Liver (tissue), 8 donors: ENCODE measurements at regions not wholly inside any gene's neighbourhood (a gene's known extent, or its start where the extent isn't known, plus 50 kb on each side); places are given as distances from the start of the nearest gene placed in this dataset.
"Not testable (repeated sequence)": the region's sequence is repeated elsewhere in the genome, so short reads cannot be mapped to it uniquely, and the experiment has no call there.

Source experiments
- DNase-seq: peaks from one replicate; pipeline ENCODE4 v3.0.0-alpha.2; 2017; ENCODE audit warnings: low spot score
- H3K27ac ChIP-seq, 2 donors: one replicate each; pipeline ENCODE4 v1.7.0; 2013; ENCODE audit warnings: inconsistent platforms in 2 of 2, low read length in 2 of 2, control low read depth in 1 of 2, low read depth in 1 of 2, mild to moderate bottlenecking in 1 of 2
- H3K27me3 ChIP-seq, 4 donors: one replicate each; pipeline versions ENCODE4 v1.6.1 to v1.7.0; 2013; ENCODE audit warnings: low read length in 3 of 4, inconsistent platforms in 1 of 4, mild to moderate bottlenecking in 1 of 4, moderate library complexity in 1 of 4; ENCODE audit not compliant: control insufficient read depth in 4 of 4, insufficient read depth in 4 of 4
- H3K36me3 ChIP-seq, 4 donors: one replicate each; pipeline versions ENCODE4 v1.6.1 to v1.7.0; 2013; ENCODE audit warnings: low read length in 3 of 4, mild to moderate bottlenecking in 3 of 4, low read depth in 1 of 4, moderate library complexity in 1 of 4; ENCODE audit not compliant: control insufficient read depth in 4 of 4, insufficient read depth in 3 of 4
- H3K4me1 ChIP-seq, 4 donors: one replicate each; pipeline versions ENCODE4 v1.6.1 to v1.7.0; 2013; ENCODE audit warnings: low read length in 3 of 4, mild to moderate bottlenecking in 3 of 4, moderate library complexity in 1 of 4; ENCODE audit not compliant: control insufficient read depth in 4 of 4, insufficient read depth in 4 of 4
- H3K4me3 ChIP-seq, 3 donors: one replicate each; pipeline versions ENCODE4 v1.6.1 to v1.7.0; 2013; ENCODE audit warnings: low read length in 3 of 3, control low read depth in 1 of 3, low read depth in 1 of 3, mild to moderate bottlenecking in 1 of 3
- H3K9ac ChIP-seq, 2 donors: one replicate each; pipeline ENCODE4 v1.7.0; 2013; ENCODE audit warnings: low read length in 2 of 2, mild to moderate bottlenecking in 2 of 2, moderate library complexity in 2 of 2, control low read depth in 1 of 2, low read depth in 1 of 2
- H3K9me3 ChIP-seq, 4 donors: one replicate each; pipeline versions ENCODE4 v1.6.1 to v1.7.0; 2013; ENCODE audit warnings: low read length in 3 of 4; ENCODE audit not compliant: control insufficient read depth in 4 of 4
- ATF3 ChIP-seq: IDR thresholded peaks from 2 replicates; pipeline ENCODE4 v1.6.1; 2016; ENCODE audit warnings: antibody characterized with exemption
- CTCF ChIP-seq: fragments of 150-350 bp; IDR thresholded peaks from 2 replicates; pipeline ENCODE4 v1.5.1; 2017; ENCODE audit warnings: improper control_type of control experiment, low read depth, low read length; ENCODE audit not compliant: missing input control
- EGR1 ChIP-seq, 2 donors: IDR thresholded peaks; 2 replicates each; pipeline ENCODE4 v1.6.1; 2016 to 2018; ENCODE audit warnings: antibody characterized with exemption in 2 of 2, low read depth in 2 of 2
- FOXA1 ChIP-seq: IDR thresholded peaks from 2 replicates; pipeline ENCODE4 v1.6.1; 2016; ENCODE audit warnings: antibody characterized with exemption
- FOXA2 ChIP-seq: IDR thresholded peaks from 2 replicates; pipeline ENCODE4 v1.6.1; 2016; ENCODE audit warnings: antibody characterized with exemption
- GABPA ChIP-seq, 2 donors: IDR thresholded peaks in 1 of 2; conservative IDR thresholded peaks in 1 of 2; 2 replicates each; pipeline ENCODE4 v1.6.1; 2016; ENCODE audit warnings: antibody characterized with exemption in 2 of 2, mild to moderate bottlenecking in 1 of 2, moderate library complexity in 1 of 2
- HNF4G ChIP-seq: IDR thresholded peaks from 2 replicates; pipeline ENCODE4 v1.6.1; 2016; ENCODE audit warnings: antibody characterized with exemption
- JUND ChIP-seq, 2 donors: IDR thresholded peaks; 2 replicates each; pipeline ENCODE4 v1.6.1; 2016; ENCODE audit warnings: antibody characterized with exemption in 2 of 2
- MAX ChIP-seq: IDR thresholded peaks from 2 replicates; pipeline ENCODE4 v1.6.1; 2016; ENCODE audit warnings: antibody characterized with exemption
- RAD21 ChIP-seq, 2 donors: IDR thresholded peaks; 2 replicates each; pipeline ENCODE4 v1.6.1; 2016; ENCODE audit warnings: antibody characterized with exemption in 2 of 2, mild to moderate bottlenecking in 2 of 2
- REST ChIP-seq: IDR thresholded peaks from 2 replicates; pipeline ENCODE4 v1.6.1; 2016; ENCODE audit warnings: antibody characterized with exemption, mild to moderate bottlenecking
- RXRA ChIP-seq, 2 donors: IDR thresholded peaks; 2 replicates each; pipeline ENCODE4 v1.6.1; 2017 to 2018; ENCODE audit warnings: antibody characterized with exemption in 2 of 2, mild to moderate bottlenecking in 1 of 2
- SP1 ChIP-seq: IDR thresholded peaks from 2 replicates; pipeline ENCODE4 v1.6.1; 2018; ENCODE audit warnings: antibody characterized with exemption, mild to moderate bottlenecking
- TAF1 ChIP-seq: conservative IDR thresholded peaks from 2 replicates; pipeline ENCODE4 v1.6.1; 2016; ENCODE audit warnings: antibody characterized with exemption, mild to moderate bottlenecking
- YY1 ChIP-seq: IDR thresholded peaks from 2 replicates; pipeline ENCODE4 v1.6.1; 2016; ENCODE audit warnings: antibody characterized with exemption, mild to moderate bottlenecking
- WGBS: extraction: QIAGEN DNeasy Blood & Tissue Kit; methylation state at CpG from one replicate; pipeline ENCODE4 v1.1.7; 2013; 5-methylcytosine and 5-hydroxymethylcytosine counted together
- donor health status: healthy.
- donor health status: healthy.
- donor health status: healthy.
- donor health status: healthy.
- donor health status: healthy.

- DNase-seq, result no peak
- TF ChIP-seq MAX, result no peak
- TF ChIP-seq SP1, result no peak
- TF ChIP-seq ATF3, result no peak
- TF ChIP-seq REST, result no peak
- no peak for TF ChIP-seq FOXA2
- no peak for TF ChIP-seq JUND (IDR thresholded peaks at IDR 0.05)
Observed at GRCh38 chr4:31194823-31195222, 474.7 kb downstream of the PCDH7 start.

GRCh38 chr4:31199644-31200043 is 479.5 kb downstream of the PCDH7 start:
- TF ChIP-seq FOXA1 (no peak), REST (no peak), RAD21 (IDR thresholded peaks at IDR 0.05) (no peak), ATF3 (no peak), SP1 (no peak), FOXA2 (no peak), YY1 (no peak), EGR1 (IDR thresholded peaks at IDR 0.05; ENCODE audit: low read depth in 2 of 2) (no peak), TAF1 (no peak), CTCF (no peak), RXRA (IDR thresholded peaks at IDR 0.05) (no peak), GABPA (IDR thresholded peaks at IDR 0.05 in 1 of 2, conservative IDR thresholded peaks at IDR 0.05 in 1 of 2) (no peak), HNF4G (no peak), JUND (IDR thresholded peaks at IDR 0.05) (no peak)
- no peaks in the 10 kb centered on the region for H3K36me3 ChIP-seq
- H3K4me3 ChIP-seq, result no peak overlapping the region
- no peak for DNase-seq
- no peaks in the 10 kb centered on the region for H3K9me3 ChIP-seq
- no peak overlapping the region for H3K9ac ChIP-seq
- WGBS, result 85% methylated on average over 5 of the region's 5 CpGs
- no peaks in the 10 kb centered on the region for H3K4me1 ChIP-seq
- H3K27me3 ChIP-seq, result no peaks in the 10 kb centered on the region
- H3K27ac ChIP-seq, result no peak overlapping the region

More at GRCh38 chr4:31194823-31195222, 474.7 kb downstream of the PCDH7 start:
- Histone ChIP-seq H3K4me3 (no peak overlapping the region), H3K9ac (no peak overlapping the region), H3K9me3 (no peaks in the 10 kb centered on the region), H3K27ac (no peak overlapping the region), H3K27me3 (no peaks in the 10 kb centered on the region), H3K4me1 (no peaks in the 10 kb centered on the region), H3K36me3 (no peaks in the 10 kb centered on the region)
- WGBS, result 45% methylated on average over 3 of the region's 3 CpGs

GRCh38 chr4:31202054-31202453 is 481.9 kb downstream of the PCDH7 start:
- H3K9me3 ChIP-seq, H3K36me3 ChIP-seq, H3K4me1 ChIP-seq, DNase-seq, H3K9ac ChIP-seq, H3K4me3 ChIP-seq, H3K27ac ChIP-seq, H3K27me3 ChIP-seq: not testable (repeated sequence)
- 81% methylated on average over 9 of the region's 9 CpGs for WGBS
